Activated B cell treated with CpG ODN at 0.5 μM for 24 hours (primary cell): ENCODE measurements at regions not wholly inside any gene's neighbourhood (a gene's known extent, or its start where the extent isn't known, plus 50 kb on each side); places are given as distances from the start of the nearest gene placed in this dataset.

Experiments used
- ATAC-seq: fragments of 200-7000 bp; cut with Tn5 transposase; one replicate; pipeline ENCODE4 v1.10.0; 2021; ENCODE audit warnings: low read depth, mild to moderate bottlenecking, moderate library complexity
- CTCF ChIA-PET: fragments of 350-600 bp; sonication (Branson Sonifier 250); formaldehyde crosslinking; loops from one replicate; lab custom pipeline; 2021; ENCODE audit warnings: antibody characterized with exemption; lab: Charles Lee
- POLR2A ChIA-PET: fragments of 350-600 bp; sonication (Branson Sonifier 250); formaldehyde crosslinking; loops from one replicate; lab custom pipeline; 2021; ENCODE audit warnings: antibody characterized with exemption; lab: Charles Lee
- DNase-seq: peaks from one replicate; pipeline ENCODE4 v3.0.0; 2022
- H3K27ac Mint-ChIP-seq: one replicate; pipeline ENCODE4 v1.8.0; 2020; ENCODE audit warnings: mixed read lengths
- H3K27me3 Mint-ChIP-seq: one replicate; pipeline ENCODE4 v1.8.0; 2021; ENCODE audit warnings: mixed read lengths
- H3K36me3 Mint-ChIP-seq: one replicate; pipeline ENCODE4 v1.8.0; 2021; ENCODE audit warnings: low read depth, mixed read lengths
- H3K4me1 Mint-ChIP-seq: one replicate; pipeline ENCODE4 v1.8.0; 2021; ENCODE audit warnings: mixed read lengths
- H3K4me3 Mint-ChIP-seq: one replicate; pipeline ENCODE4 v1.8.0; 2020; ENCODE audit warnings: mild to moderate bottlenecking, mixed read lengths
- H3K9me3 Mint-ChIP-seq: one replicate; pipeline ENCODE4 v1.8.0; 2020; ENCODE audit warnings: mixed read lengths
- CTCF ChIP-seq: fragments of 200-600 bp; IDR thresholded peaks from one replicate; pipeline ENCODE4 v1.8.0; 2022; ENCODE audit warnings: antibody characterized with exemption, mild to moderate bottlenecking
- intact Hi-C: fragments of 100-400 bp; cut with micrococcal nuclease; formaldehyde crosslinking; loops from one replicate; pipeline ENCODE4 v1.15.1; 2024

GRCh38 chr11:37544491-37544890 lies 946.5 kb upstream of the RAG2 start:
- ATAC-seq (no peak), DNase-seq (no peak)
- Mint-ChIP-seq H3K9me3 (peaks cover 14% of the 10 kb centered on the region), H3K4me1 (no peaks in the 10 kb centered on the region), H3K36me3 (no peaks in the 10 kb centered on the region), H3K27ac (no peak overlapping the region), H3K27me3 (no peaks in the 10 kb centered on the region), H3K4me3 (no peak overlapping the region)
- CTCF ChIA-PET = no interaction called here
- intact Hi-C loops = no loop called here
- no peak for TF ChIP-seq CTCF
- POLR2A ChIA-PET = no interaction called here

DNA sequence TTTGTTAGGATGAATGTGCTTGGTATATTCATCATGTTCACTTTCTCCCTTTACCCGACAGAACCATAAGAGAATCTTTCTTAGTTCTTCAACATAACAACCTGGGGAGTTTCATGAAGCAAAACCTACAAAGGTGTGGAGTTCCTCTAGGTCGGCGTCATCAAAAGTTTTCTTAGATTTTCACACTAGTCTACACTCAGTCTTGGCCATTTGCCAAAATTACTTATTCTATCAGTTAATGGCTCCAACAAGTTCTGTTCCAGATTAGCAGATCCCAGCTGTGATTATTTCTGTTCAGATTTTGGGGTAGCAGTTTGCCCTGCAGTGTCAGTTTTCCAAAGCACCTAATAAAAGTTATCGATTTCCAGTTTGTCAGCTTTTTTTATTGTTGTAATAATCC lies 935.8 kb upstream of the RAG2 start:
- DNase-seq (no peak), ATAC-seq (no peak)
- Mint-ChIP-seq H3K27me3 (no peaks in the 10 kb centered on the region), H3K36me3 (no peaks in the 10 kb centered on the region), H3K9me3 (peaks cover 7% of the 10 kb centered on the region), H3K4me3 (no peak overlapping the region), H3K27ac (no peak overlapping the region), H3K4me1 (no peaks in the 10 kb centered on the region)
- POLR2A ChIA-PET = no interaction called here
- intact Hi-C loops = no loop called here
- CTCF ChIA-PET = no interaction called here
- TF ChIP-seq CTCF = no peak

- intact Hi-C loops = no loop called here
- Mint-ChIP-seq H3K4me3 (no peak overlapping the region), H3K4me1 (no peaks in the 10 kb centered on the region), H3K9me3 (peaks cover 13% of the 10 kb centered on the region), H3K27ac (no peak overlapping the region), H3K36me3 (no peaks in the 10 kb centered on the region), H3K27me3 (no peaks in the 10 kb centered on the region)
- ChIA-PET CTCF (no interaction called here), POLR2A (no interaction called here)
- DNase-seq (no peak), ATAC-seq (no peak)
- no peak for TF ChIP-seq CTCF
Observed at GRCh38 chr11:37533087-37533486, 935.1 kb upstream of the RAG2 start.

GRCh38 chr11:37532271-37532670 lies 934.2 kb upstream of the RAG2 start:
- Mint-ChIP-seq H3K9me3 (peaks cover 13% of the 10 kb centered on the region), H3K36me3 (no peaks in the 10 kb centered on the region), H3K27me3 (no peaks in the 10 kb centered on the region), H3K4me1 (no peaks in the 10 kb centered on the region), H3K27ac (no peak overlapping the region), H3K4me3 (no peak overlapping the region)
- TF ChIP-seq CTCF = no peak
- no peak for DNase-seq
- POLR2A ChIA-PET = no interaction called here
- ATAC-seq = no peak
- intact Hi-C loops = no loop called here
- CTCF ChIA-PET = no interaction called here

- intact Hi-C loops = no loop called here
- H3K27ac Mint-ChIP-seq = no peak overlapping the region
- POLR2A ChIA-PET = no interaction called here
Observed at GRCh38 chr11:37527545-37527944, 929.5 kb upstream of the RAG2 start.

More at GRCh38 chr11:37527545-37527944, 929.5 kb upstream of the RAG2 start:
- TF ChIP-seq CTCF = no peak
- no peaks in the 10 kb centered on the region for H3K27me3 Mint-ChIP-seq
- peaks cover 18% of the 10 kb centered on the region for H3K9me3 Mint-ChIP-seq
- H3K4me3 Mint-ChIP-seq = no peak overlapping the region
- no peaks in the 10 kb centered on the region for H3K4me1 Mint-ChIP-seq
- H3K36me3 Mint-ChIP-seq = no peaks in the 10 kb centered on the region
- CTCF ChIA-PET = no interaction called here
- ATAC-seq (no peak), DNase-seq (no peak)
